HG02759 (cell line): ENCODE measurements at regions not wholly inside any gene's neighbourhood (a gene's known extent, or its start where the extent isn't known, plus 50 kb on each side); places are given as distances from the start of the nearest gene placed in this dataset.

ENCODE experiments used
- ATAC-seq: cut with Tn5 transposase; IDR thresholded peaks from one replicate; pipeline ENCODE4 v1.9.1; 2021; ENCODE audit warnings: mild to moderate bottlenecking, moderate library complexity; ENCODE audit not compliant: unreplicated experiment

DNA sequence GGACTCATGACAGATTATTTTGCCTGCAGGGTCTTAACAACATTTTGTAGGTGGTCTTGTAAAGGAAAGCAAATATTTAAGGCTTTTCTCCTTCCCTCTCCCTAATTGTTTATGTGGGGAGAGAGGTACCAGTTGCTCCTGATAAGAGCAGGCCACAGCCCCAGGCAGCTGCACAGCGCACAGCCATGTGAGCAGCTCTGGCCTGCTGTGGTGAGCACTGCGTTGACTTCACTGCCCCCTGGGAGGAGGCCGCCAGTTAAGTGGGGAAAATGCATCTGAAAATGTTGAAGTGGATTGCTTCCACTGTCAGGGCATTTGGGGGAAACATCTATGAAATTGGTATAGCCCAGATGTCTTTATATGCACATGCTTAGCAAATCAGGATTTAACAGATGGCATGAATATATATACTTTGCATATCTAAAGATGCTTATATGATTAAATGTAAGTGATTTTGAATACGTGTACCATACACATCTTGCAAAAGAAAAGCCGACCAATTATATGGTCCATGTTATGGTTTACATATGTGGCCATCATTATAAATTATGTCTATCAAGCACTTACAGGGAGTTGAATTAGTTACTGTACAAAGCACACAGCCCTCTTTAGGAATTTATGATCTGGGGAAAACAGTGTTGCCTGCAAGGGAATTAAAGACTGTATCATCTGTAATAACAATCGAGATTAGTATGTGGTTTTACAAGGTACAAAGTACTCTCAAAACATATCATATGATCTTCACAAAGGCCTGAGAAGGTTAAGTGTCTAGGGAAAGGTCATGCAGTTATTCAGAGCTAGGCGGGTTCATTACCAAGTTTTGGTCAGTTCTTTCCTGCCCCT is 132.1 kb downstream of the RHOU start:
- no peak for ATAC-seq

DNA sequence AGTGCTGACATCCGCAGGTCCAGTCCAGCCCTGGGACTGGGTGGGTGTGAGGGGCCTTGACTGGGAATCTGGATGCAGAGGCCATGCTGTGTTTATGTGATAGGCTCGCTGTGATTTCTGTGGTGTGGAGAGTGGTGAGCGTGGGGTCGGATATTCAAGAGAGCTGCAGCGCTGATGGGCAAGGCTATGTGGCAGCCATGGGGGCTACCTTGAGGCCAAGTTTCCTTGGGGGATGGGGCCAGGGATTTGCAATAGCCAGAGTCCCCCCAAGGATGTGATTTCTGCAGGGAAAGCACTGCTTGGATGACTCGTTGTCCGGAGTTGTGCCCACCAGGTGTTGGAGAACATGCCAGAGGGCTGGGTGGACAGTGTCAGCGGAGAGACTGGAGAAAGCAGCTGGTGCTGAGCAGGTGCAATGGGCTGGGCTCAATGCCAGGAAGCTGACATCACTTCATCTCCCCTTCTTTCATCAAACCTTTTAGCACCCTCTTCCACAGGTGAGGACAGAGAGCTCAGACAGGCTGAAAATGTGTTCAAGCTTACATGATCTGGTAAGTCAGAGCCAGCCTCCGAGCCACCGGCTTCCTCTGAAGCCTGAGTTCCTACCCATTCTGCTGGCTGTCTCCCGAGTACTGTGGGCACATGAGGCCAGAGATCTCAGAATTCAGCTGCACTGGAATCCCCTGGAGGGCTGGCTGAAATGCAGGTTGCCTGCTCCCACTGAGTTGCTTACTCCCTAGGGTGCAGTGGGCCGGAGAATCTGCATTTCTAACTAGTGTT is 132.9 kb downstream of the RHOU start:
- ATAC-seq, result no peak

DNA sequence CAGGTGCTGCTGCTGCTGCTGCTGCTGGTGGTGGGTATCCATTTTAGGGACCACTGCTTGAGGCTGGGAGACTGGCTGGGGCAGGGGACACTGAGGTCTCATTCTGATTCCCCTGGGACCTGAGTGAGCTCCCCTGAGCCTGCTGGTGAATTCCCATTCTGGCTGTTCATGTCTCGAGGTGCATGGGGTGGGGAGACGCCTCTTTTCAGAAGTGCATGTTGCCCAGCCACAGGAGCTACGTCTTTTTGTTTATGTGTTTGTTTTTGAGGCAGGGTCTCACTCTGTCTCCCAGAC is 133.4 kb downstream of the RHOU start:
- no peak for ATAC-seq

DNA sequence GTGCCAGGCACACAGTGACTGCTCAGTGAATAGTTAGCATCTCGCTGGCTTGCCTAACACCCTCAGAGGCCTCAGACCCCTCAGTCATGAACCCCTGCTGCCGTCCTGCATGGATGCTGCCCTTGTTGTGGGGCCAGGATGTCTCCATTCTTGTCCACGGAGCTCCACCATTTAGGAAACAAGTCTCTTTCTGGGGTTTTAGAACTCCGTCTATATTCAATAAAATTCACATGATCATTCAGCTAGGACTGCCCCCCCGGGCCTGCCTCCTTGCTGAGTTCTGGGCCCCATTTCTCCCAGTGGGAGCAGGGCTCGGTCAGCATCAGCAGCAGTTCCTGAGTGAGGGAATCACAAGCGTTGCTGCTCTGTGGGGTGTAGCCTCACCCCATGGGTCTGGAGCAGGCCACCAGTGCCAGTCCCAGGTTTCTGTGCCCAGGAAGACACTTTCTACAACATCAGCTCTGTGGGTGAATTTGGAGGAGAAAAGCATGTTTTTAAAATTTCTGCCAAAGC is 134.1 kb downstream of the RHOU start:
- ATAC-seq, result no peak

DNA sequence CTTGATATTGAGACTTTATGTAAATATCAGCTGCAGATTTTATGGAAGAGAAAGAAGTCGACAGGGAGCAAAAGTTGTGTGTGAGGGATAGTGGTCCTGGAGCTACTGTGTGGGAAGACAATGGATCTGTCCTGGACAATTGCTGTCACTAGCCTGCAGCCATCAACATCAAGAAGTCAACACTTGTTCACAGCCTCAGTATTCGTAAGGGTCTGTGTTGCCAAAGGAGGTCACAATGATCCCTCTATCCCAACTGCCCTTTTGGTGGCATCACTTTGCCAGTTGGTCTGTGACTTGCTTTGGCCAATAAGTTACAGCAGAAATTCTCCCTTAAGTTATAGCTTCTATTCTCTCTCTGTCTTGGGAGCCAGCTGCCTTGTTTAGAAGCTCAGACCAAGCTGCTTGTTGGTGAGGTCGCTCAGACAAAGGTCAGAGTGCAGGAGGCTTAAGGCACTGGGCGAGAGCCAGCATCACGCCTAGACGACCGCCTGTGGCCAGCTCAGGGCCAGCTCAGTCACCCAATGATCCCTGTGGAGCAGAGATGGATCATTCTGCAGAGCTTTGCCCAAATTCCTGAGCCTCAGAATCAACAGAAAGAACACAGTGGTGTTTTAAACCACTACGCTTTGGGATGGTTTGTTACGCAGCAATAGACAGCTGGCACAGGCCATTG is 134.9 kb downstream of the RHOU start:
- no peak for ATAC-seq

DNA sequence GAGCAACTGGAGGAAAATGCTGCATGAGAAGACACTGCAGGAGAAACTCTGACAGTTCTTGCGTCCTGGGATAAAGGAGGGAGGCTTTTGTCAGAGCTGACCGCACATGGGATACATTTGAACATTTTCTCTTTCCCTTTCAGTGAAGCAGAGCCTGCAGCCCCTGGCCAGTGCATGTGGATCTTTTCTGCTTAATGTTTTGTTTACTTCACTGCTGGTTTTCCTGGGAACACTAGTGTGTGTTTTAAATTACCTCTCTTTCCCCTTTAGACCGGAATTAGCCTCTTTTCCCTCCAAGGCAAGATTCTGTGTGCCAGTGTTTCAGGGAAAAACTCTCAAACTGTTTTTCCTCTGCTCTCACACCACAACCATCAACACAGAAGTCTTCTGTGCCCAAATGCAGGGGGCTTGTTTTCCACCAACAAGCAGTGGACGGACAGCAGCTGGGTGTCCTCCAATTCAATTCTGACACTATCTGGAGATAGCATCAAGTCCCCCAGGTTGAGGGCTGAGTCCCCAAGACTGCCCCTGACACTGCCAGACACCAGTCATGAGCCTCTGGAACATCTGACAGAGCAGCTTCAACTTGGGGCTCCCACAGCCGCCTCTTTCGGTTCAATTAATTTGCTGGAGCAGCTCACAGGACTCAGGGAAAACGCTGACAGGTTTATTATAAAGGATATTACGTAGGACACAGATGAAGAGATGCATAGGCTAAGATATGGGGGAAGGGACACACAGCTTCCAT is 136.2 kb downstream of the RHOU start:
- ATAC-seq, result no peak

GRCh38 chr1:228872080-228872479 is 136.8 kb downstream of the RHOU start:
- ATAC-seq, result no peak

DNA sequence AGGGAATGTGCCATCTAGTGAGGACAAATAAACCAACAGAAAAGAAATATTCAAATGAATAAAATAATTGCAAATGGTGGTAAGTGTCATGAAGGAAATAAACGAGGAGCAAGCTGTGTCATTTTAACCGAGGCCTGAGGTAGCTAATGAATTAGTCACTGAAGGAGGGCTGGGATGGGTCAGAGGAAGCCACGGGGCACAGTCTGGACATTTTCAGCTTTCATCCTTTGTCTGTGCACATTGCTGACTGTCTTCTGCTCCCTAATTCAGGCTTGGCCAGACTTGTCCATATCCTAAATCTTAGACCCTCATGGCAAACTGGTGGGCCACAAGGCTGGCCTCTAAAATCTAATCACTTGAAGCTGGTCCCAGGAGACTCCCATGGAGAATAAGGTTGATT is 138.4 kb downstream of the RHOU start:
- no peak for ATAC-seq

DNA sequence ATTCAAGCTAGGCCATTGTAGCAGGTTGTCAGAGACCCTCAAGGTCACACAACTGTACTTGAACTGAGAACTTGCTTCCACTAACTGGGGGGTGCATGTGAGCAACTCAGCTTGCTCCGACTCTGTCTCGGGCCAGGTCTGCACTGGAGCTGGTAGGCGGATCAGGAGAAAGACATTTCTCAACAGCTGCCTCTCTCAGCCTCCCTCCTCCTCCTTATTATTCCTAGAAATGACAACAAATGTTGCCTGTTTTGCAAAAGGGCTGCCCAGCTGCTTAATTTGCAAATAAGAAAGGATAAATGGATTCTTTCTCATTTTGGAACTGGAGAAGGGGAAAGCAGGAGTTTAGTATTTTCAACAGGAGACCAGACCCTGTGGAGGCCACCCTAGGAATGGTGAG is 140.5 kb downstream of the RHOU start:
- no peak for ATAC-seq

DNA sequence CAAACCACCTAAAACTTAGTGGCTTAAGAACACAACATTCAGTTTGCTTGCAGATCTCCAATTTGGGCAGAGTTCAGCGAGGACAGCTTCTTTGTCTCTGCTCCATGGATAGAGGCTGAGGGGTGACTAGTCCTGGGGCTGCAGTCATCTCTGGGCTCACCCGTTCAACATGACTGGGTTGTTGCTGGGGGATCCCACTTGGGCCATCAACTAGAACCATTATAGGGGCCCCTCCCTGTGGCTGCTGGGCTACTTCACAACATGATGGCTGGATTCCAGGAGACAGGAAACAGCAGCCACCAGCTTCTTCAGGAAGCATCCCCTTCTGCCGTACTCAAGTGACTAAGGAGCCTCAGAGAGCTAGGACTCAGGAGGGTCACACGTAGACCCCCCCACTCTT is 140.9 kb downstream of the RHOU start:
- ATAC-seq, result no peak

DNA sequence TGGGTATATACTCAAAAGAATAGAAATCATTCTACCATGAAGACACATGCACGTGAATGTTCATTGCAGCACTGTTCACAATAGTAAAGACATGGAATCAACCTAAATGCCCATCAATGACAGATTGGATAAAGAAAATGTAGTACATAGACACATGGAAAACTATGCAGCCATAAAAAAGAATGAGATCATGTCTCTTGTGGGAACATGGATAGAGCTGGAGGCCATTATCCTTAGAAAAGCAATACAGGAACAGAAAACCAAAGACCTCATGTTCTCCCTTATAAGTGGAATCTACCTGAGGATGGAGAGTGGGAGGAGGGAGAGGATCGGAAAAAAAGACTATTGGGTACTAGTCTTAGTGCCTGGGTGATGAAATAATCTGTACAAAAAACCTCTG is 143.9 kb downstream of the RHOU start:
- ATAC-seq, result no peak

- ATAC-seq, result no peak
Observed at GRCh38 chr1:228882041-228882770, 146.9 kb downstream of the RHOU start.

- no peak for ATAC-seq
Observed at GRCh38 chr1:228882771-228883450, 147.6 kb downstream of the RHOU start.

DNA sequence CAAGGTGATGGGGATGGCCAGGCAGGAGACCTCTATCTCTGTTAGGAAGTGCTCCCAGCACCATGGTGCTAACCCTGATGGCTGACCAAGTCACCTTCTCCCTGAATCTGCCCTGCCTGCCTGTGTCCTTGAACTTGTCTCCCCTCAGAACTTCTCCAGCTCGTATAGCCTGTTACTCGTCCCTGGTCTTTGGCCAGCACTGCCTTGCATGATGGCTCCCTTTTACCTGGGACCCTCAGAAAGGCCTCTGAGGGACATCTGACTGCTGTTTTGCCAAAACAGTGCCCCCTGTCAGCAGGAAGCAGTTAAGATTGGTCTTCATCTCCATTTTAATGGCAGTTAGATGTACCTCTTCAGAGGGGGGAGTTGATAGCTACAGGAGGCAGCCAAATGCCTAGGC is 148.3 kb downstream of the RHOU start:
- ATAC-seq, result no peak

- ATAC-seq, result no peak
Observed at GRCh38 chr1:228884196-228884595, 148.9 kb downstream of the RHOU start.

- ATAC-seq, result no peak
Observed at GRCh38 chr1:228884615-228885566, 149.6 kb downstream of the RHOU start.

- no peak for ATAC-seq
Observed at GRCh38 chr1:228885845-228886244, 150.6 kb downstream of the RHOU start.

GRCh38 chr1:228887101-228887500 is 151.8 kb downstream of the RHOU start:
- ATAC-seq, result no peak

DNA sequence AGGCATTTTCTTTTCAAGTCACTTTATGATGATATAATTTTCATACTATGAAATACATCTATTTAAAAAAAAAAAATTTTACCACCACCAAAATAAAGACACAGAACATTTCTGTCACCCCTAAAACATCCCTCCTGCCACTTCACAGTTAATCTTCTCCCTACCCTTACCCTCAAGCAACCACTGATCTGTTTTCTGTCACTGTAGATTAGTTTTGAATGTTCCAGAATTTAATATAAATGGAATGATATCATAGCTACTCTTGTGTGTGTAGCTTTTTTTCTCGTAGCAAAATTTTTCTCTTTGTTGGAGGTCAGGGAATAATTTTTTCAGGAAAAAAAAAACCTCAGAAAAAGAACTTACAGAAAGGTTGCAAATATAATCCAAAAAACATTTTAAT is 152.7 kb downstream of the RHOU start:
- ATAC-seq, result no peak
